ENCODE measurements at regions not wholly inside any gene's neighbourhood (a gene's known extent, or its start where the extent isn't known, plus 50 kb on each side); places are given as distances from the start of the nearest gene placed in this dataset.
A peak's percentile ranks its signal among the peaks of the same experiment; 100 is the strongest.
"Not testable (repeated sequence)": the region's sequence is repeated elsewhere in the genome, so short reads cannot be mapped to it uniquely, and the experiment has no call there.

- H3K9ac ChIP-seq (ENCODE audit: low read length), result peak overlapping the region; percentile 32
- peaks cover 24% of the 10 kb centered on the region for H3K4me1 ChIP-seq (ENCODE audit: control insufficient read depth, insufficient read depth, low read length)
- no peaks in the 10 kb centered on the region for H3K9me3 ChIP-seq (ENCODE audit: control insufficient read depth, low read length)
- H3K27me3 ChIP-seq (replicated peaks; ENCODE audit: control insufficient read depth, insufficient read depth, low read length), result peaks cover 4% of the 10 kb centered on the region
- no peak overlapping the region for H3K4me3 ChIP-seq (ENCODE audit: low read length)
- DNase-seq (ENCODE audit: low read depth), result no peak
- H3K36me3 ChIP-seq (ENCODE audit: control insufficient read depth, insufficient read depth, low read length, severe bottlenecking), result no peaks in the 10 kb centered on the region
Observed at GRCh38 chr10:118805146-118805545, 50.4 kb upstream of the CACUL1 start.

DNA sequence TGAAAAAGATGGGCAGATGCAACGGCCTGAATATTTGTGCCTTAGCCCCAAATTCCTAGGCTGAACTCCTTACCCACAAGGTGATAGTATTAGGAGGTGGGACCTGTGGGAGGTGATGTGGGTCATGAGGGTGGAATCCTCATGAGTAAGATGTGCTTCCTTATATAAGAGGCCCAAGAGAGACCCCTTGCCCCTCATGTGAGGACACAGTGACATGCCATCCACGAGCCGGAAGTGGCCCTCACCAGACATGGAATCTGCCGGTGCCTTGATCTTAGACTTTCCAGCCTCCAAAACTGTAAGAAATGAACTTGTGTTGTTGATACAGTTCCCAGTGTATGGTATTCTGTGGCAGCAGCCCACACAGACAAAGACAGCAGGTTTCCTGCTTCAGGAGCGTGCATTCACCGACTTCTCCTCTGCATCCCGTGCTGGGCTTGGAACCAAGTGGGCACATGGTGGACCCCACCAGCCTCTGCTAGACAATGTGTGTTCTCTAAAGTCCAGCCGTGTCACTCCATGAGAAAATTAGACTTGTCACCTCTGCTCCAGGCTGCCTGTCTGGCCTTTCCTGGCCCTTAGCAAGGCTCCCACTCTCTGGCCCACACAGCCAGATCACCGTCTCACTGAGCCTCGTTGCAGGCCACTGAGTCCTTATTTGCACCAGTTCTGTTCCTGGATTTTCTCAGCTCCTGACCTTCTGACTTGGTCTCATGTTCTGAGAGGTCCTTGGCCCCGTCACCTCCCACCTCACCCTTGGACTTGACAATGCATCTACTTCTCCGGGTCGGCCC, 52.9 kb upstream of the CACUL1 start:
- DNase-seq (ENCODE audit: low read depth), result no peak
- peaks cover 22% of the 10 kb centered on the region for H3K4me1 ChIP-seq (ENCODE audit: control insufficient read depth, insufficient read depth, low read length)
- no peak overlapping the region for H3K4me3 ChIP-seq (ENCODE audit: low read length)
- H3K9me3 ChIP-seq (ENCODE audit: control insufficient read depth, low read length), result no peaks in the 10 kb centered on the region
- no peaks in the 10 kb centered on the region for H3K36me3 ChIP-seq (ENCODE audit: control insufficient read depth, insufficient read depth, low read length, severe bottlenecking)
- no peak overlapping the region for H3K9ac ChIP-seq (ENCODE audit: low read length)
- H3K27me3 ChIP-seq (replicated peaks; ENCODE audit: control insufficient read depth, insufficient read depth, low read length), result peaks cover 12% of the 10 kb centered on the region

DNA sequence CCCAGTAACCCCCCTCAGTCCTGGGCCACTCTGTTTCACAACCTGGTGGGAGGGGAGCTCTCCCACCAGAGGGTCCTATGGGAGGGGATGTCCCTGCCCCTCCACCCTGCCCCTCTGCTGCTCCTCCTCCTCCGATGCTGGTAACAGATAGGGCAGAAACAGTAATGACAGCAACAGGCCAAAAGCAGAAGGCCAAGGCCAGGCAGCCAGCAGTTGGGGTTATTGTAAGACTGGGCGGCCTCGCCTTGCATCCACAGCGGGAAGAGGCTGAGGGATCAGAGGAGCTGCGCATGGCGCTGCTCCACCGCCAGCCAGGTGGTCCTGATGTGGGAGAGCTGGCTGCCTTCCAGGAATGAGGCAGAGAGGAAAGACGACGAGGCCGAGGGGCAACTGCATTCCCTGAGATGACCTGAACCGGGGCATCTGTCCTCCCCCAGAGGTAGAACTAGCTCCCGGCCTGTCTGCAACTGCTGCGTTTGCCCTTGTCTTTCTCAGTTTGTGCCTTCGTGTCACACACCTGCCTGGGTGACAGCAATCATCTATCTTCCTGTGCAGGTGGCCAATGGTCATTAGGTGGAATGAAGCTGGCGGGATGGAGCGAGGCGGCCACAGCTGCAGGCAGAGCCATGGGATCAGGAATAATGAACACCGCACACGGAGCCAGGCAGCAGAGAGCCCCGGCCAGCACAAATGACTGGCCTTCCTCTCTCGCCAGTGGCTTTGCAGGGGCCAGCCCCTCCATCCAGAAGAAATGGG, 54.0 kb upstream of the CACUL1 start:
- peaks cover 22% of the 10 kb centered on the region for H3K4me1 ChIP-seq (ENCODE audit: control insufficient read depth, insufficient read depth, low read length)
- peaks cover 15% of the 10 kb centered on the region for H3K27me3 ChIP-seq (replicated peaks; ENCODE audit: control insufficient read depth, insufficient read depth, low read length)
- H3K9ac ChIP-seq (ENCODE audit: low read length), result no peak overlapping the region
- no peak for DNase-seq (ENCODE audit: low read depth)
- H3K36me3 ChIP-seq (ENCODE audit: control insufficient read depth, insufficient read depth, low read length, severe bottlenecking), result no peaks in the 10 kb centered on the region
- no peak overlapping the region for H3K4me3 ChIP-seq (ENCODE audit: low read length)
- no peaks in the 10 kb centered on the region for H3K9me3 ChIP-seq (ENCODE audit: control insufficient read depth, low read length)

DNA sequence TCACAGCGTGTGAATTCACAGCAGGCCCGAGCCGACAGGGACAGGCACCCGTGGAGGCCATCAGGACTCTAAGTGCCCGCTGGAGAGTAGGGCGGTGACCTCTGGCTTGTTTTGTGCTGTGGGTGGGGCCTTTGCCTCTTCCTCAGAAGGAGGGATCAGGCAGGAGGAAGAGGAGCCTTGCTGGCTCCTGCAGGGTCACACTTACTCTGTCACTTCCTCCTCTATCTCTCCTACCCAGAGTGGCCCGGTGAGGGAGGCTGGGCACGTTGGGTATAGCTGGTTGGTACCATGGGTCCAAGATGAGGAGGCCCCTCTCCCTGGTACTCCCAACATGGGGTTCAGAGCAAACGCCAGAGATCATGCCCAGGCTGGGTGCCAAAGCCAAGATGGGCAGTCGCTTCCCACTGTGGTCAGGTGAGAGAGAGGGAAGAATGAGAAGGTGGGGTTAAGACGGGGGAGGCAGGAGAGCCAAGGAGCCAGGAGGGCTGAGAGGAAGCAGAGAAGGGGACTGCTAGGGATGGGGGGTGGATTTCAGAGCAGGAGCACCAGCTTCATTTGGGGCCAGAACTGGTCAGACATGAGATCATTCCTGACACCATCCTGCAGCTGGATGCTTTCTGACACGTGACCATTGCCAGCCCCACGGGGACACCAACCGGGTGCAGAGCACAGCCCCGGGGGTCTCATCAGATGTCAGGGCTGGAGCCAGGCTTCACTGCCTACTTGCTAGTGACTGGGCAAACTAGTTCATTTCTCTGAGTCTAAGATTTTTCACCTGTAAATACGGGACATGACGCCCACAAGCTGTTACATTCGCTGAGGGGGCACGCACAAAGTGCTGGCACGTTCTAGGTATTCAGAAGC, 54.8 kb upstream of the CACUL1 start:
- no peak overlapping the region for H3K9ac ChIP-seq (ENCODE audit: low read length)
- DNase-seq (ENCODE audit: low read depth), result no peak
- no peak overlapping the region for H3K4me3 ChIP-seq (ENCODE audit: low read length)
- H3K9me3 ChIP-seq (ENCODE audit: control insufficient read depth, low read length), result peaks cover 2% of the 10 kb centered on the region
- H3K36me3 ChIP-seq (ENCODE audit: control insufficient read depth, insufficient read depth, low read length, severe bottlenecking), result no peaks in the 10 kb centered on the region
- H3K4me1 ChIP-seq (ENCODE audit: control insufficient read depth, insufficient read depth, low read length), result peaks cover 14% of the 10 kb centered on the region
- H3K27me3 ChIP-seq (replicated peaks; ENCODE audit: control insufficient read depth, insufficient read depth, low read length), result peaks cover 21% of the 10 kb centered on the region

GRCh38 chr10:118810796-118811505, 56.2 kb upstream of the CACUL1 start:
- no peak for DNase-seq (ENCODE audit: low read depth)
- Histone ChIP-seq H3K27me3 (replicated peaks; ENCODE audit: control insufficient read depth, insufficient read depth, low read length) (peaks cover 32% of the 10 kb centered on the region), H3K9me3 (ENCODE audit: control insufficient read depth, low read length) (peaks cover 5% of the 10 kb centered on the region)

DNA sequence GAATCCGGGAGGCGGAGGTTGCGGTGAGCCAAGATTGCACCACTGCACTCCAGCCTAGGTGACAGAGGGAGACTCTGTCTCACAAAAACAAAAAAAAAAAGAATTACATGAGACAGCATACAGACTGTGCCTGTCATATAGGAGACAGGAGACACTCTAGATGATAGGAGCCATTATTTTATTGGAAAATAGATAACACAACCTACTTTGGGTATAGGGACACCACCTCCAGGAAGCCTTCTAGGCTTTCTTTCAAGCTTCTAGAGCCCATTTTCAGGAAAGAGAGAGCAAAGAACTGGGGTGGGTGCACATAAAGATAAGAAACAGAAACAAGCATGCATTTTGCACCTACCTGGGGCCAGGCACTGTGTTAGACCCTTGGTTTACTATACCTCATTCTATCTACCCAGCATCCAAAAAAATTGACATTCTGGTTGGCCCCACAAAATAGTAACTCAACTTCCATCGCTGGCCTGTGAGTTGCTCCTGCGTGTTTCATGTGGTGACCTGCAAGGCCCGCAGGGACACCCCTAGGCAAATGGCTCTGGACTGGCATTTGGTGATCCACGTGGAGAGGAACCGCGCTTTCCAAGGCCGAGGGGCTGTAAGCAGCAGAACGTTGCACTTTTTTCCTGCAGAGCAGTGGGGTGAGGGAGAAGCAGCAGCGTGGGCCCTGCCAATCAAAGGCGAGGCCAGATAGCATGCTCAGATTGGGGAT, 57.1 kb upstream of the CACUL1 start:
- H3K36me3 ChIP-seq (ENCODE audit: control insufficient read depth, insufficient read depth, low read length, severe bottlenecking), result no peaks in the 10 kb centered on the region
- no peak for DNase-seq (ENCODE audit: low read depth)
- H3K4me1 ChIP-seq (ENCODE audit: control insufficient read depth, insufficient read depth, low read length), result peaks cover 10% of the 10 kb centered on the region
- no peak overlapping the region for H3K9ac ChIP-seq (ENCODE audit: low read length)
- peaks cover 10% of the 10 kb centered on the region for H3K9me3 ChIP-seq (ENCODE audit: control insufficient read depth, low read length)
- H3K4me3 ChIP-seq (ENCODE audit: low read length), result no peak overlapping the region
- H3K27me3 ChIP-seq (replicated peaks; ENCODE audit: control insufficient read depth, insufficient read depth, low read length), result peaks cover 37% of the 10 kb centered on the region

More at GRCh38 chr10:118810796-118811505, 56.2 kb upstream of the CACUL1 start:
- Histone ChIP-seq H3K36me3 (ENCODE audit: control insufficient read depth, insufficient read depth, low read length, severe bottlenecking) (no peaks in the 10 kb centered on the region), H3K4me1 (ENCODE audit: control insufficient read depth, insufficient read depth, low read length) (peaks cover 10% of the 10 kb centered on the region), H3K4me3 (ENCODE audit: low read length) (no peak overlapping the region), H3K9ac (ENCODE audit: low read length) (no peak overlapping the region)

DNA sequence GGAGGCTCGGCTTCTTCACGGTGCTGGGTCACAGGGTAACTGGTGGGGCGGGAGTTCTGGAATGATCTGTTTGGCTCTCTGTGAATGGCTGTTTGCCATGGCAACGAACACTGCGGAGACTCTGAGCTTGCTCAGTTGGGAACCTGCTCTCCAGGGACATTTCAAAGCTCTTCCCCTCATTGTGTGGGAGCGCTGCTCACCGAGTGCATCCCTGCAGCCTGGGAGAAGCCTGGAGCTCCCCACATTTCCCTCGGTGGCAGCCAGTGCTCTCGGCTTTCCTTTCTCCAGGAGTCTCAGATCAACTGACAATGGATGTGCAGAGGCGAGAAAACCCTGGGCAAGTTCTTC, 57.6 kb upstream of the CACUL1 start:
- DNase-seq (ENCODE audit: low read depth), result no peak
- Histone ChIP-seq H3K9ac (ENCODE audit: low read length) (no peak overlapping the region), H3K9me3 (ENCODE audit: control insufficient read depth, low read length) (peaks cover 10% of the 10 kb centered on the region), H3K36me3 (ENCODE audit: control insufficient read depth, insufficient read depth, low read length, severe bottlenecking) (no peaks in the 10 kb centered on the region), H3K27me3 (replicated peaks; ENCODE audit: control insufficient read depth, insufficient read depth, low read length) (peaks cover 35% of the 10 kb centered on the region), H3K4me3 (ENCODE audit: low read length) (no peak overlapping the region), H3K4me1 (ENCODE audit: control insufficient read depth, insufficient read depth, low read length) (peaks cover 10% of the 10 kb centered on the region)

- Histone ChIP-seq H3K27me3 (replicated peaks; ENCODE audit: control insufficient read depth, insufficient read depth, low read length) (peaks cover 33% of the 10 kb centered on the region), H3K4me1 (ENCODE audit: control insufficient read depth, insufficient read depth, low read length) (peaks cover 10% of the 10 kb centered on the region)
- not testable (repeated sequence) for H3K9me3 ChIP-seq (ENCODE audit: control insufficient read depth, low read length); H3K36me3 ChIP-seq (ENCODE audit: control insufficient read depth, insufficient read depth, low read length, severe bottlenecking); H3K4me3 ChIP-seq (ENCODE audit: low read length); DNase-seq (ENCODE audit: low read depth); H3K9ac ChIP-seq (ENCODE audit: low read length)
Observed at GRCh38 chr10:118813001-118813400, 58.2 kb upstream of the CACUL1 start.

DNA sequence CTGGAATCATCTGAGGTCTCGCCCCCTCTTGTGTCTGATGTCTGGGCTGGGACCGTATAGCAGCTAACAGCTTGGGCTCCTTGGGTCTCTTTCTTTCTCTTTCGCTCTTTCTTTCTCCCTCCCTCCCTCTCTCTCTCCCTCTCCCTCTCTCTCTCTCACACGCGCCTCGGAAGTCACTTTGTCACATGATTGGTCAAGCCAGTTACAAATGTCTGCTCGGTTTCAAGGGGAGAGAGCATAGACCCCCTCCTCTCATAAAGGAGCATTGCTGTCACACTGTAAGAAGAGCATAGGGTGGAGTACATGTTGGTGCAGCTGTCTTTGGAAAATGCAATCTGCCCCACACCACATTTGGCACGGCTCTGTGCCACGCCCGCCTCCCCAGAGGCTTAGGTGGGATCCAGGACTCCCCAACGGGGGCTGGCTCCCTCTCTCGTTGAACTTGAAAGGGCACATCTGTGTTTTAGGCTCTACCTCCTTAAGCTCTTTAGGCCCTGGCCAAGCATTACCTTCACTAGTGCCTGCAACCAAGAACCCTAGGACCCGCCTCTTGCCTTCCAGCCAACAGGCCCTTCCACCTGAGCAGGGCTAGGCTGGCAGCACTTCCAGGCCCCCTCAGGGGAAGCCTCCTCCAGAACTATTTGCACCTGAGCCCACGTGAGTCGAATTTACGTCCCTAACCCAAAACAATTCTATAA, 61.9 kb upstream of the CACUL1 start:
- H3K27me3 ChIP-seq (replicated peaks; ENCODE audit: control insufficient read depth, insufficient read depth, low read length), result peaks cover 33% of the 10 kb centered on the region

More for the DNA sequence above, 61.9 kb upstream of the CACUL1 start:
- Histone ChIP-seq H3K36me3 (ENCODE audit: control insufficient read depth, insufficient read depth, low read length, severe bottlenecking) (no peaks in the 10 kb centered on the region), H3K9me3 (ENCODE audit: control insufficient read depth, low read length) (peaks cover 10% of the 10 kb centered on the region), H3K4me3 (ENCODE audit: low read length) (no peak overlapping the region), H3K9ac (ENCODE audit: low read length) (no peak overlapping the region), H3K4me1 (ENCODE audit: control insufficient read depth, insufficient read depth, low read length) (peaks cover 4% of the 10 kb centered on the region)
- no peak for DNase-seq (ENCODE audit: low read depth)
